Tibial nerve (tissue), 4 donors: ENCODE measurements at regions not wholly inside any gene's neighbourhood (a gene's known extent, or its start where the extent isn't known, plus 50 kb on each side); places are given as distances from the start of the nearest gene placed in this dataset.

ENCODE experiments used
- EP300 ChIP-seq, 2 donors: sonication (generic); formaldehyde crosslinking; IDR thresholded peaks; one replicate each; pipeline ENCODE4 v1.6.1; 2017; ENCODE audit warnings: antibody characterized with exemption in 2 of 2, mild to moderate bottlenecking in 1 of 2
- POLR2A ChIP-seq, 2 donors: fragments of 450-650 bp; IDR thresholded peaks; one replicate each; pipeline ENCODE4 v1.6.1; 2017; ENCODE audit warnings: antibody characterized with exemption in 2 of 2, mild to moderate bottlenecking in 2 of 2, moderate library complexity in 2 of 2
- TF ChIP-seq, protein P1 (sequence below), 5 experiments: fragments of 200-600 bp in 3 of 5; fragments of 450-650 bp in 2 of 5; sonication (generic) in 3 of 5; IDR thresholded peaks; one replicate each; pipeline ENCODE4 v1.5.1; 2016 to 2019; ENCODE audit warnings: antibody characterized with exemption in 5 of 5, mild to moderate bottlenecking in 3 of 5, moderate library complexity in 2 of 5

DNA sequence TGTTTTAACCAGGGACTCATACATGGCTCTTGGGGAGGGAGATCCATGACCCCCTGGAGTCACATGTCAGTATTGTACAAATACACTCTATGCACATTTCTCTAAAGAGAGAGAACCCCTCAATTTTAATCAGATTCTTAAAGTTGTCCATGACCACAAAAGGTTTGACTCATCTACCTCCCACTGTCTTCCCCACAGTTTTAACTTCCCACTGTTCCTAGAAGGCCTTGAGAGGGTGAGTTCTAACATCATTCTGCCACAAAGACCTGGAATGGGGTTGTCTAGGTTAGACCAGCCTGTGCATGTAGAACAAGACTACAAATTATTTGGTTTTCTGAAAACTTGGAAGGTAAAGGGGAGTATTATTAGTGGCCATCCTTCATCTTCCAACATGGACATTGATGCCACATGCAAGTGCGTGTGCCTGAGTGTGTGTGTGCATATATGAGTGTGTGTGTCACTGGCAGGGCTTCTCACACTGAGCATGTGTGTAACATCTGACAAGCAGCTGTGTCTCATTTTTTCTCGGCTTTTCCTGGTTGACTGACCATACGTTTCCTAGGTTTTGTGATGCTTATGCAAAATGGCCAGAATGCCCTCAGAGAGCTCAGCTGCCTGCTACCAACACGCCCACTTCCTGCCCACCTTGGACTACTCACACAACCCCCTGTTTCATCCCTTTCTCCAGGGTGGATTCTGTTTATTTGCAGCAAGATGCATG, 94.6 kb upstream of the LGALSL start:
- TF ChIP-seq POLR2A (IDR thresholded peaks at IDR 0.05): no peak
- TF ChIP-seq, protein P1, sequence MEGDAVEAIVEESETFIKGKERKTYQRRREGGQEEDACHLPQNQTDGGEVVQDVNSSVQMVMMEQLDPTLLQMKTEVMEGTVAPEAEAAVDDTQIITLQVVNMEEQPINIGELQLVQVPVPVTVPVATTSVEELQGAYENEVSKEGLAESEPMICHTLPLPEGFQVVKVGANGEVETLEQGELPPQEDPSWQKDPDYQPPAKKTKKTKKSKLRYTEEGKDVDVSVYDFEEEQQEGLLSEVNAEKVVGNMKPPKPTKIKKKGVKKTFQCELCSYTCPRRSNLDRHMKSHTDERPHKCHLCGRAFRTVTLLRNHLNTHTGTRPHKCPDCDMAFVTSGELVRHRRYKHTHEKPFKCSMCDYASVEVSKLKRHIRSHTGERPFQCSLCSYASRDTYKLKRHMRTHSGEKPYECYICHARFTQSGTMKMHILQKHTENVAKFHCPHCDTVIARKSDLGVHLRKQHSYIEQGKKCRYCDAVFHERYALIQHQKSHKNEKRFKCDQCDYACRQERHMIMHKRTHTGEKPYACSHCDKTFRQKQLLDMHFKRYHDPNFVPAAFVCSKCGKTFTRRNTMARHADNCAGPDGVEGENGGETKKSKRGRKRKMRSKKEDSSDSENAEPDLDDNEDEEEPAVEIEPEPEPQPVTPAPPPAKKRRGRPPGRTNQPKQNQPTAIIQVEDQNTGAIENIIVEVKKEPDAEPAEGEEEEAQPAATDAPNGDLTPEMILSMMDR (IDR thresholded peaks at IDR 0.05): no peak
- TF ChIP-seq EP300 (IDR thresholded peaks at IDR 0.05): no peak
